ENCODE measurements at regions not wholly inside any gene's neighbourhood (a gene's known extent, or its start where the extent isn't known, plus 50 kb on each side); places are given as distances from the start of the nearest gene placed in this dataset.
"Not testable (repeated sequence)": the region's sequence is repeated elsewhere in the genome, so short reads cannot be mapped to it uniquely, and the experiment has no call there.

- POLR2A ChIA-PET, result no interaction called here
These were observed 201.5 kb upstream of the GNAI1 start for GRCh38 chr7:79933144-79933543.

DNA sequence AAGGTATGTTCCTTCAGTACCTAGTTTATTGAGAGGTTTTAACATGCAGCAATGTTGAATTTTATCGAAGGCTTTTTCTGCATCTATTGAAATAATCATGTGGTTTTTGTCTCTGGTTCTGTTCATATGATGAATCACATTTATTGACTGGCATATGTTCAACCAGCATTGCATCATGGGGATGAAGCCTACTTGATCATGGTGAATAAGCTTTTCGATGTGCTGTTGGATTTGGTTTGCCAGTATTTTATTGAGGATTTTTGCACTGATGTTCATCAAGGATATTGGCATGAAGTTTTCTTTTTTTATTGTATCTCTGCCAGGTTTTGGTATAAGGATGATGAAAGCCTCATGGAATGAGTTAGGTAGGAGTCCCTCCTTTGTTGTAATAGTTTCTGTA is 204.0 kb upstream of the GNAI1 start:
- no peak for DNase-seq
- H3K9me3 Mint-ChIP-seq, result peaks cover 19% of the 10 kb centered on the region
- ChIA-PET POLR2A (no interaction called here), CTCF (no interaction called here)
- H3K27ac Mint-ChIP-seq, result no peak overlapping the region
- intact Hi-C loops (cut with micrococcal nuclease), result no loop called here
- no peaks in the 10 kb centered on the region for H3K27me3 Mint-ChIP-seq
- H3K36me3 Mint-ChIP-seq, result no peaks in the 10 kb centered on the region
- no peak overlapping the region for H3K4me3 Mint-ChIP-seq
- H3K4me1 Mint-ChIP-seq (ENCODE audit: low read depth), result no peaks in the 10 kb centered on the region

More at GRCh38 chr7:79933144-79933543, 201.5 kb upstream of the GNAI1 start:
- Mint-ChIP-seq H3K27me3 (no peaks in the 10 kb centered on the region), H3K36me3 (no peaks in the 10 kb centered on the region), H3K4me3 (no peak overlapping the region), H3K27ac (no peak overlapping the region), H3K9me3 (peaks cover 22% of the 10 kb centered on the region), H3K4me1 (ENCODE audit: low read depth) (no peaks in the 10 kb centered on the region)
- intact Hi-C loops (cut with micrococcal nuclease), result no loop called here
- no peak for DNase-seq
- CTCF ChIA-PET, result no interaction called here

DNA sequence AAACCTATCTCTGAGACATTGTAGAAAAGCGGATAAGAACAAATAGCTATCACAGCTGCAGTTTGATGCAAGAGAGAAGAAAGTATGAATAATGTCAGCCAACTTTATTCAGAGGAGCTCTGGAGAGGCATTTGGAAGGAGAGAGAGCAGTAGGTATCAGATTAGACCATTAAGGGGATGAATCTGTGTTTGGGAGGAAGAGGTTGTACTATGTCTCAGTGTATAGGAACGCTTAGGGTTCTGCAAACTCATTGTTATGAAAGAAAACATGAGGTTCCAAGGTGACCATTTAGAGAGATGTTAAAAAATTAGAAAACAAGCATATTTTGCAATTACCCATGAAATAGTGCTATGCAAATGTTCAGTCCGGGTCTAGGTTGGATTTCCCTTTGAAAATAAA is 207.5 kb upstream of the GNAI1 start:
- H3K4me1 Mint-ChIP-seq (ENCODE audit: low read depth), result no peaks in the 10 kb centered on the region
- peaks cover 16% of the 10 kb centered on the region for H3K9me3 Mint-ChIP-seq
- intact Hi-C loops (cut with micrococcal nuclease), result no loop called here
- H3K4me3 Mint-ChIP-seq, result no peak overlapping the region
- POLR2A ChIA-PET, result no interaction called here
- H3K27me3 Mint-ChIP-seq, result no peaks in the 10 kb centered on the region
- no peak overlapping the region for H3K27ac Mint-ChIP-seq
- CTCF ChIA-PET, result no interaction called here
- DNase-seq, result no peak
- no peaks in the 10 kb centered on the region for H3K36me3 Mint-ChIP-seq

- H3K27me3 Mint-ChIP-seq, result no peaks in the 10 kb centered on the region
- intact Hi-C loops (cut with micrococcal nuclease), result no loop called here
- no peak overlapping the region for H3K4me3 Mint-ChIP-seq
- POLR2A ChIA-PET, result no interaction called here
- CTCF ChIA-PET, result no interaction called here
- H3K4me1 Mint-ChIP-seq (ENCODE audit: low read depth), result no peaks in the 10 kb centered on the region
- no peak for DNase-seq
- no peaks in the 10 kb centered on the region for H3K36me3 Mint-ChIP-seq
- no peak overlapping the region for H3K27ac Mint-ChIP-seq
- H3K9me3 Mint-ChIP-seq, result peaks cover 5% of the 10 kb centered on the region
These were observed 210.7 kb upstream of the GNAI1 start for GRCh38 chr7:79923953-79924352.

DNA sequence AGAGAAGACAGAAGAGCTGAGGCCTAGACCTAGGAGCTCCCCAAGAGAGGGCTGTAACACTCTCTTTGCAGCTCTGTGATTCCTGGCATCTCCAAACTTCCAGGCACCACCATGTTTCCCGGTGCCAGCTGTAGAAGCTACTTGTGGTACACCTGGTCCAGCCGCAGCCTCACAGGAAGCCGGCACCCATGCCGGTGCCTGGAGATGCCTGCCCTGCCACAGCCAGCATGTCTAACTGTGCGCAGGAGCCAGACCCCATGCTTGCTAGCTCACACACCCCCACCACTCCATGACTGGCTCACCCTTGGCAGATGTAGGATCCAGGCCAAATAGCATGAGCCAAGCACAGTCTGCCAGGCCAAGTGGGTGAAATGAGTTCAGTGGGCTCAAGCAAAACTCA is 211.7 kb upstream of the GNAI1 start:
- CTCF ChIA-PET, result no interaction called here
- POLR2A ChIA-PET, result no interaction called here
- Mint-ChIP-seq H3K36me3 (no peaks in the 10 kb centered on the region), H3K27ac (no peak overlapping the region), H3K9me3 (peaks cover 5% of the 10 kb centered on the region), H3K4me1 (ENCODE audit: low read depth) (no peaks in the 10 kb centered on the region), H3K4me3 (no peak overlapping the region), H3K27me3 (no peaks in the 10 kb centered on the region)
- DNase-seq, result no peak
- intact Hi-C loops (cut with micrococcal nuclease), result no loop called here

DNA sequence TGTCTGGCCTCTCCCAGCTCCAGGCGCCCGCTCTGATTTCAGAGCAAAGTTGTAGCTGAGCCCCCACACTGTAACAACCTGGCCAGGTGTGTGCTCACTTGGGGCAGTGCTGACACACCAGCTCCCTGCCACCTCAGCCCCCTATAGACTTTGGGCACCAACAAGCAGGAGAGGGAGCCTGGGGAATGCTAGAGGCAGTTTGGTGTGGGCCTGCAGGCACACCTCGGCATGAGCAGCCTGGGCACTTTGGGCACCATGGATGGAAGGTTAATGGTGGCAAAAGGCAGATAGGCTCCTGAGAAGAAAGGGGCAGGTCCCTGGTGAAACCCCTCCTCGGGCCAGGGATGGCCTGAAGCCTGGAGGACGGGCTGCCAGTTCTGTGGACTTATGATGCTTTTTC is 212.7 kb upstream of the GNAI1 start:
- intact Hi-C loops (cut with micrococcal nuclease), result no loop called here

DNA sequence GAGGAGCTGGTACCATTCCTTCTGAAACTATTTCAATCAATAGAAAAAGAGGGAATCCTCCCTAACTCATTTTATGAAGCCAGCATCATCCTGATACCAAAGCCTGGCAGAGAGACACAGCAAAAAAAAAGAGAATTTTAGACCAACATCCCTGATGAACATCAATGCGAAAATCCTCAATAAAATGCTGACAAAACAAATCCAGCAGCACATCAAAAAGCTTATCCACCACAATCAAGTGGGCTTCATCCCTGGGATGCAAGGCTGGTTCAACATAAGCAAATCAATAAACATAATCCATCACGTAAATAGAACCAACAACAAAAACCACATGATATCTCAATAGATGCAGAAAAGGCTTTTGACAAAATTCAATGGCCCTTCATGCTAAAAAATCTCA is 216.0 kb upstream of the GNAI1 start:
- intact Hi-C loops (cut with micrococcal nuclease); H3K36me3 Mint-ChIP-seq; H3K9me3 Mint-ChIP-seq; DNase-seq; H3K4me3 Mint-ChIP-seq; POLR2A ChIA-PET; H3K27me3 Mint-ChIP-seq; CTCF ChIA-PET; H3K4me1 Mint-ChIP-seq (ENCODE audit: low read depth); H3K27ac Mint-ChIP-seq: not testable (repeated sequence)

More for the DNA sequence above, 212.7 kb upstream of the GNAI1 start:
- H3K4me1 Mint-ChIP-seq (ENCODE audit: low read depth), result no peaks in the 10 kb centered on the region
- H3K4me3 Mint-ChIP-seq, result no peak overlapping the region
- DNase-seq, result no peak
- ChIA-PET POLR2A (no interaction called here), CTCF (no interaction called here)
- H3K36me3 Mint-ChIP-seq, result no peaks in the 10 kb centered on the region
- no peak overlapping the region for H3K27ac Mint-ChIP-seq
- no peaks in the 10 kb centered on the region for H3K27me3 Mint-ChIP-seq
- H3K9me3 Mint-ChIP-seq, result peaks cover 4% of the 10 kb centered on the region

DNA sequence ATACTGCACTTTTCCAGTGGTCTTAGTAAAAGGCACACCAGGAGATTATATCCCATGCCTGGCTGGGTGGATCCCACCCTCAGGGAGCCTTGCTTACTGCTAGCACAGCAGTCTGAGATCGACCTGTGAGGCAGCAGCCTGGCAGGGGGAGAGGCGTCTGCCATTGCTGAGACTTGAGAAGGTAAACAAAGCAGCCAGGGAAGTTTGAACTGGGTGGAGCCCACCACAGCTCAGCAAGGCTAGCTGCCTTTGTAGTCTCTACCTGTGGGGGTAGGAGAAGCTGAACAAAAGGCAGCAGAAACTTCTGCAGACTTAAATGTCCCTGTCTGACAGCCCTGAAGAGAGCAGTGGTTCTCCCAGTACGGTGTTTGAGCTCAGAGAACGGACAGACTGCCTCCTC is 219.3 kb upstream of the GNAI1 start:
- CTCF ChIA-PET; H3K4me3 Mint-ChIP-seq; POLR2A ChIA-PET; H3K27ac Mint-ChIP-seq; H3K4me1 Mint-ChIP-seq (ENCODE audit: low read depth); DNase-seq; H3K27me3 Mint-ChIP-seq; intact Hi-C loops (cut with micrococcal nuclease); H3K36me3 Mint-ChIP-seq: not testable (repeated sequence)
- peaks cover 13% of the 10 kb centered on the region for H3K9me3 Mint-ChIP-seq

- Mint-ChIP-seq H3K9me3 (peaks cover 13% of the 10 kb centered on the region), H3K27me3 (no peaks in the 10 kb centered on the region), H3K4me1 (ENCODE audit: low read depth) (no peaks in the 10 kb centered on the region), H3K4me3 (no peak overlapping the region), H3K36me3 (no peaks in the 10 kb centered on the region), H3K27ac (no peak overlapping the region)
- POLR2A ChIA-PET, result no interaction called here
- intact Hi-C loops (cut with micrococcal nuclease), result no loop called here
- CTCF ChIA-PET, result no interaction called here
- DNase-seq, result no peak
These were observed 222.4 kb upstream of the GNAI1 start for GRCh38 chr7:79912213-79912633.

- DNase-seq, result no peak
- no peak overlapping the region for H3K4me3 Mint-ChIP-seq
- intact Hi-C loops (cut with micrococcal nuclease), result no loop called here
- H3K9me3 Mint-ChIP-seq, result peaks cover 11% of the 10 kb centered on the region
- no peak overlapping the region for H3K27ac Mint-ChIP-seq
- H3K4me1 Mint-ChIP-seq (ENCODE audit: low read depth), result no peaks in the 10 kb centered on the region
- ChIA-PET CTCF (no interaction called here), POLR2A (no interaction called here)
- no peaks in the 10 kb centered on the region for H3K27me3 Mint-ChIP-seq
- H3K36me3 Mint-ChIP-seq, result no peaks in the 10 kb centered on the region
These were observed 223.2 kb upstream of the GNAI1 start for GRCh38 chr7:79911420-79911819.

DNA sequence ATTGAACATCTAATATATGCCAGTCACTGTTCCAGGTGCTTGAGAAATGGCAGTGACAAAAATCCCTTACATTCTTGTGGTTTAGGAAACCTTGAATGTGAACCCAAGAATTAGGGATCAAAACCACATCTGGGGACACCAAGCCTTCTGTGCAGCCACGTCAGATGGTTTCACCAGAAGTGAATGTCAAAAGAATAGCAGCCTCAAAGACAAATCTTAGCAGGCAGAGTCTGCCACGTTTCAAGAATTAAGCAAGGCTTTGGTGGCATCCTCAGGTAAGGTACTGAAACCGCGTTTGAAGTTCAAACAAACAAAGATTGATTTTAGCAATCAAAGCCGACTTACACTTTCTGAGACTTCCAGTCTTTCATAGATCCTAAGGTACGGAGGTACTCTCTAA is 225.5 kb upstream of the GNAI1 start:
- Mint-ChIP-seq H3K4me1 (ENCODE audit: low read depth) (no peaks in the 10 kb centered on the region), H3K4me3 (no peak overlapping the region), H3K36me3 (no peaks in the 10 kb centered on the region), H3K27me3 (no peaks in the 10 kb centered on the region), H3K27ac (no peak overlapping the region), H3K9me3 (peaks cover 8% of the 10 kb centered on the region)
- CTCF ChIA-PET, result no interaction called here
- intact Hi-C loops (cut with micrococcal nuclease), result no loop called here
- no peak for DNase-seq
- POLR2A ChIA-PET, result no interaction called here

DNA sequence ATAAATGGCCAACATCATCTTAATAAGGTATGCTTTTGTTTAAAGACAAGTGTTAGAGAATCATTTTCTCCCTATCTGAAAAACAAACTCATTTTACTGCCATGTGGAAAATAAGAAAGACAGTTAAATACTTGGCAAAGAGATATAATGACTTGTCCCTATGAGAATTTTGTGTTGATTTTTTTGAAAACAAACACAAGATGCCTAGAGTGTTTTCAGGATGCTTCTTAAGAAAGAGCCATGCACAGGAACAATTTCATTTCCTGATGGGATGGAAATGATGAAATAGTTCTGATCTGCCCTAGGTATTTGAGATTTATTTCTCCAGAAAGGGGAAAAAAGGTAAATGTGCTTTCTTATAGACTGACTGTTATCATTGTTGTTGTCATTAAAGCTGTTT is 237.5 kb upstream of the GNAI1 start:
- ChIA-PET POLR2A (no interaction called here), CTCF (no interaction called here)
- H3K27ac Mint-ChIP-seq, result no peak overlapping the region
- intact Hi-C loops (cut with micrococcal nuclease), result no loop called here
- DNase-seq, result no peak
- no peak overlapping the region for H3K4me3 Mint-ChIP-seq
- H3K36me3 Mint-ChIP-seq, result no peaks in the 10 kb centered on the region
- peaks cover 2% of the 10 kb centered on the region for H3K9me3 Mint-ChIP-seq
- no peaks in the 10 kb centered on the region for H3K27me3 Mint-ChIP-seq
- no peaks in the 10 kb centered on the region for H3K4me1 Mint-ChIP-seq (ENCODE audit: low read depth)

GRCh38 chr7:79893991-79894390 is 240.6 kb upstream of the GNAI1 start:
- ChIA-PET CTCF (no interaction called here), POLR2A (no interaction called here)
- H3K27ac Mint-ChIP-seq, result no peak overlapping the region
- H3K36me3 Mint-ChIP-seq, result no peaks in the 10 kb centered on the region
- H3K27me3 Mint-ChIP-seq, result no peaks in the 10 kb centered on the region
- no peak for DNase-seq
- H3K4me1 Mint-ChIP-seq (ENCODE audit: low read depth), result no peaks in the 10 kb centered on the region
- H3K9me3 Mint-ChIP-seq, result peaks cover 2% of the 10 kb centered on the region
- no peak overlapping the region for H3K4me3 Mint-ChIP-seq
- intact Hi-C loops (cut with micrococcal nuclease), result no loop called here

- Mint-ChIP-seq H3K27me3 (no peaks in the 10 kb centered on the region), H3K27ac (no peak overlapping the region), H3K36me3 (no peaks in the 10 kb centered on the region), H3K9me3 (peaks cover 6% of the 10 kb centered on the region), H3K4me3 (no peak overlapping the region), H3K4me1 (ENCODE audit: low read depth) (no peaks in the 10 kb centered on the region)
- ChIA-PET CTCF (no interaction called here), POLR2A (no interaction called here)
- DNase-seq, result no peak
- intact Hi-C loops (cut with micrococcal nuclease), result no loop called here
These were observed 251.7 kb upstream of the GNAI1 start for GRCh38 chr7:79882922-79883321.

Data from activated CD4-positive, alpha-beta memory T cell treated with anti-CD3 and anti-CD28 coated beads for 36 hours (primary cell).